ENCODE measurements at regions not wholly inside any gene's neighbourhood (a gene's known extent, or its start where the extent isn't known, plus 50 kb on each side); places are given as distances from the start of the nearest gene placed in this dataset.

DNA sequence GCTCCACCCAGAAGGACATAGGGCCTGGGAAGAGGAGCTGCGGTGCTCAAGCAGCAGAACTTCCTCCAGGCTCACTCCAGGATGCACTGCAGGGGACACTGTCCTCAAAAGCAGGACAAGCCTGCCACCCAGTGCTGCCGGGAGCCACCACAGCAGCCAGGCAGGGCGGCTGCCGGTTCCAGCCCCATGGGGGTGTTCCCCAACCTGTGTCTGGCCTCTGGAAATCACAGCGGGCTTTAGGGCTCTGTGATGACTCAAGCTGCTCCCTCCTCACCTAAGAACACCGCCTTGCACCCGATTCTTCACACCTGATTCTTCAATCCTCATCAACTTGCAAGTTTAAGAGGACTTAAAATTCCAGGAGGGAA is 71.9 kb upstream of the SLC6A11 start:
- DNase-seq: peak; percentile 59
- H3K27me3 ChIP-seq (ENCODE audit: insufficient read depth, low read depth, severe bottlenecking): peaks cover 6% of the 10 kb centered on the region
- no peaks in the 10 kb centered on the region for H3K9me3 ChIP-seq (ENCODE audit: severe bottlenecking)
- no peak overlapping the region for H3K4me3 ChIP-seq (ENCODE audit: low read depth, low read length)
- TF ChIP-seq, protein P1, sequence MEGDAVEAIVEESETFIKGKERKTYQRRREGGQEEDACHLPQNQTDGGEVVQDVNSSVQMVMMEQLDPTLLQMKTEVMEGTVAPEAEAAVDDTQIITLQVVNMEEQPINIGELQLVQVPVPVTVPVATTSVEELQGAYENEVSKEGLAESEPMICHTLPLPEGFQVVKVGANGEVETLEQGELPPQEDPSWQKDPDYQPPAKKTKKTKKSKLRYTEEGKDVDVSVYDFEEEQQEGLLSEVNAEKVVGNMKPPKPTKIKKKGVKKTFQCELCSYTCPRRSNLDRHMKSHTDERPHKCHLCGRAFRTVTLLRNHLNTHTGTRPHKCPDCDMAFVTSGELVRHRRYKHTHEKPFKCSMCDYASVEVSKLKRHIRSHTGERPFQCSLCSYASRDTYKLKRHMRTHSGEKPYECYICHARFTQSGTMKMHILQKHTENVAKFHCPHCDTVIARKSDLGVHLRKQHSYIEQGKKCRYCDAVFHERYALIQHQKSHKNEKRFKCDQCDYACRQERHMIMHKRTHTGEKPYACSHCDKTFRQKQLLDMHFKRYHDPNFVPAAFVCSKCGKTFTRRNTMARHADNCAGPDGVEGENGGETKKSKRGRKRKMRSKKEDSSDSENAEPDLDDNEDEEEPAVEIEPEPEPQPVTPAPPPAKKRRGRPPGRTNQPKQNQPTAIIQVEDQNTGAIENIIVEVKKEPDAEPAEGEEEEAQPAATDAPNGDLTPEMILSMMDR (IDR thresholded peaks at IDR 0.05; ENCODE audit: low read depth, low read length): peak; percentile 69
- H3K36me3 ChIP-seq: no peaks in the 10 kb centered on the region
- no peak overlapping the region for H3K27ac ChIP-seq

DNA sequence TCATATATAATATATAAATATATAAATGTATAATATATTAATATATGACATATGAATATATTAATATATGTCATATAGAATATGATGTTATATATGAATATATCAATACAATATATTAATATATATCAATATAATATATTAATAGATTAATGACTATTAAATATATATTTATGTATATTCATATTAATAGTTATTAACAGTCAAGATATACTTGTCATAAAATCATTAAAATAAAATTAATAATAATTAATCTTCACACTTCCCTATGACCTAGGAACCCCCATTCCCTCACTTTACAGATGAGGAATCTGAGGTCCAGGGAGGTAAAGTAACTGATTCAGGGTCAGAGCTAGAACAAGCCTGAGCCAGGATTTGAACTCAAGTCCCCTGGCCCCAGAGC is 70.6 kb upstream of the SLC6A11 start:
- Histone ChIP-seq H3K27ac (no peak overlapping the region), H3K4me3 (ENCODE audit: low read depth, low read length) (no peak overlapping the region), H3K36me3 (no peaks in the 10 kb centered on the region), H3K27me3 (ENCODE audit: insufficient read depth, low read depth, severe bottlenecking) (peaks cover 7% of the 10 kb centered on the region), H3K9me3 (ENCODE audit: severe bottlenecking) (no peaks in the 10 kb centered on the region)
- TF ChIP-seq, protein P1 (IDR thresholded peaks at IDR 0.05; ENCODE audit: low read depth, low read length): no peak
- no peak for DNase-seq

DNA sequence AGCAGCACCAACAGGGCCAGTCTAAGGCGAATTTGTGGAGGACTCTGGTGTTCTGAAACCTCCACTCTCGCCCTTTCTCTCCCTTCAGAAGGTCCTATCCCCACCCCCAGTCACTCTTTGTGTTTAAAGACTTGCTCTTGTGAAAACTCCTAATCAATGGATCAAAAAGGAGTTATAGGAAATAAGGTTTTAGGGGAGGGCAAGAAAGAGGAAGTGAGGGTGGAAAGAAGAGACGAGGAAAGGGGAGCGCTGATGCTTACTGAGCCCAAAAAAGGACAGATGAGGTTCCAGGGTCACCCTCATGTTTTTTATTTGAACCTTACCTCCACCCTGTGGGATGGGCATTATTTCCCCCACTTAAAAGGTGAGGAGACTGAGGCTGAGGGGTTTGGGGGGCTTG is 70.0 kb upstream of the SLC6A11 start:
- no peak overlapping the region for H3K27ac ChIP-seq

DNA sequence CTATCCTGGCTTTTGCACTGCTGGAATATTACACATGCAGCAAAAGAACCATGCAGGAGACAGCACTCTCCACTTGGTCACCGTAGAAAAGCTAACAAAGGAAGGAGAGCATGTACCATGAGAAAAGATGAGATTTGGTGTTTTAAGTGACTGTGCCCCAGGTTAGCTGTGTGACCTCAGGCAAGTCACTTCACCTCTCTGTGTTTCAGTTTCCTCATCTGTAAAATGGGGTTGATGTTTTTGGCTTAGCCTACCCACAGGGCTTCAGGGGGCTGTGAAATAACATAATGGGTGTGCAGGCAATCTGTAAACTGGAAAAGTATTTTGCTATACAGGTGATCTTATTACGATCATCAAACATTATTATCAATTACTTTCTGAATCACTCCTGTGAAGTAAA is 69.3 kb upstream of the SLC6A11 start:
- Histone ChIP-seq H3K4me3 (ENCODE audit: low read depth, low read length) (no peak overlapping the region), H3K27me3 (ENCODE audit: insufficient read depth, low read depth, severe bottlenecking) (peaks cover 7% of the 10 kb centered on the region), H3K27ac (no peak overlapping the region), H3K36me3 (no peaks in the 10 kb centered on the region), H3K9me3 (ENCODE audit: severe bottlenecking) (no peaks in the 10 kb centered on the region)
- TF ChIP-seq, protein P1 (IDR thresholded peaks at IDR 0.05; ENCODE audit: low read depth, low read length): no peak
- no peak for DNase-seq

More for the DNA sequence above, 70.0 kb upstream of the SLC6A11 start:
- TF ChIP-seq, protein P1 (IDR thresholded peaks at IDR 0.05; ENCODE audit: low read depth, low read length): no peak
- no peaks in the 10 kb centered on the region for H3K36me3 ChIP-seq
- H3K4me3 ChIP-seq (ENCODE audit: low read depth, low read length): no peak overlapping the region
- DNase-seq: no peak
- H3K9me3 ChIP-seq (ENCODE audit: severe bottlenecking): no peaks in the 10 kb centered on the region
- H3K27me3 ChIP-seq (ENCODE audit: insufficient read depth, low read depth, severe bottlenecking): peaks cover 7% of the 10 kb centered on the region

DNA sequence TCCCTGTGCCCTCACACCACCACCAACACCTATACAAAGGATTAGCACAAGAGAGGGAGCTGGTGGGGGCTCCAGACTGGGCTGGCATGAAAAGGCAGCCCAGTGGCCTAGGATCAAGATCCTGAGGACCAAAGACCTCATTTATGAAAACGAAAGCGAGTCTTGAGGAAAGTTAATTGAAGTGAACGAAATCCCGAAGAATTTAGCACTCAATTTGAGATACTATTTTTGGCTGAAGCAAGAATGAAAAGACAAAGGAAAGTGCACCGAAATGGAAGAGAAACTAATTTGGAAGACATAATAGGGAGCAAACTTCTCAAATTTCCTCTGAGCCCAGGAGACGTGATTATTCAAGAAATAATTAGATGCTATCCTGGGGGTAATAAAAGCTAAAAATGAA is 68.7 kb upstream of the SLC6A11 start:
- Histone ChIP-seq H3K36me3 (no peaks in the 10 kb centered on the region), H3K9me3 (ENCODE audit: severe bottlenecking) (no peaks in the 10 kb centered on the region), H3K27ac (no peak overlapping the region), H3K27me3 (ENCODE audit: insufficient read depth, low read depth, severe bottlenecking) (peaks cover 7% of the 10 kb centered on the region), H3K4me3 (ENCODE audit: low read depth, low read length) (no peak overlapping the region)
- TF ChIP-seq, protein P1 (IDR thresholded peaks at IDR 0.05; ENCODE audit: low read depth, low read length): no peak
- no peak for DNase-seq

DNA sequence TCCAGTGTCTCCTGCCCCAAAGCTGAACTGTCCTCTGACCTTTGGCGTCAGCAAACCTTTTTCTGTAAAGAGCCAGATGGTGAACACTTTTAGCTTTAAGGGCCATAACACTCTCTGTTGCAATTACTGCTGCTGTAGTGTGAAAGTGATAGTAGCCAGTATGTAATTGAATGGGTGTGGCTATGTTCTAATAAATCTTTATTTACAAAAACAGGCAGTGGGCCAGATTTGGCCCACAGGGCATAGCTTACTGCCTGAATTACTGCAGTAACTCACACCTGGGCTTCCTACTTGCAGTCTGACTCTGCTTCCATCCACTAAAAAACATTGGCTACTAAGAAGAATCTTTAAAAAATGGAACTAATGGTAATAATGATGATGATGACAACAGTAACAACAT is 68.0 kb upstream of the SLC6A11 start:
- H3K36me3 ChIP-seq: no peaks in the 10 kb centered on the region
- H3K9me3 ChIP-seq (ENCODE audit: severe bottlenecking): no peaks in the 10 kb centered on the region
- H3K27ac ChIP-seq: no peak overlapping the region
- peaks cover 11% of the 10 kb centered on the region for H3K27me3 ChIP-seq (ENCODE audit: insufficient read depth, low read depth, severe bottlenecking)
- TF ChIP-seq, protein P1 (IDR thresholded peaks at IDR 0.05; ENCODE audit: low read depth, low read length): no peak
- no peak overlapping the region for H3K4me3 ChIP-seq (ENCODE audit: low read depth, low read length)
- DNase-seq: no peak
